ENCODE measurements at regions not wholly inside any gene's neighbourhood (a gene's known extent, or its start where the extent isn't known, plus 50 kb on each side); places are given as distances from the start of the nearest gene placed in this dataset.

DNA sequence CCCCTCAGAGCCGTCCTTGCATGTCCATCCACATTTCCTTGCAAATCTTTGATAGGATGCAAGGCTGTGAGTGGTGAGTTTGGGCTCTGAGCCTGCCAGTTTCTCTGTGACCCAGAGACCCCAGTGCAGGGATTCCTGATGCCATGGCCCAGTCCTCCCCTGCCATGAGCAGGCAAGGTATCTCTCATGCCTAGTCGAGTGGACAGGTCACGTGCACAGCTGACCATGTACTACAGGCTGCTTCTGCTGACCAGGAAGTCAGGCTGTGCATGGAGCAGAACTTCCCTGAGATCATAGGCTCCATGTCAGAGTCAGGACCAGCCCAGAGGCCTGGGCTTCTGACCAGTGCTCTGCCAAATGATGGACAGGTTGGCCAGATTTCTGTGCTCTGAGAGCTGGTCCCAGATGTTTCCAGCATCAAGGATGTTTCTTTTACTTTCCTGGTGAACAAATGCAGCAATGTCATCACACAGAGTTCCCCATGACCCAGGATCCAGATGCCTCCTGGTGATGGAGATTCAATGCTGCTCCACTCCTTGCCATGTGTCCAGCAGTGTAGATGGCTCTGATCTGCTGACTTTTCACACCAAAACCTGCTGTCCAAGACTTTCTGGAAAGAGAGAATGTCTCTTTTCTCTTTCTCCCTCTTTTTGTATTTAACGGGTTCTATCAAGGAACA, 321.6 kb upstream of the HS6ST1 start:
- in situ Hi-C loops (cut with MboI; ENCODE audit: low sequenced_read_pairs) = no loop called here

DNA sequence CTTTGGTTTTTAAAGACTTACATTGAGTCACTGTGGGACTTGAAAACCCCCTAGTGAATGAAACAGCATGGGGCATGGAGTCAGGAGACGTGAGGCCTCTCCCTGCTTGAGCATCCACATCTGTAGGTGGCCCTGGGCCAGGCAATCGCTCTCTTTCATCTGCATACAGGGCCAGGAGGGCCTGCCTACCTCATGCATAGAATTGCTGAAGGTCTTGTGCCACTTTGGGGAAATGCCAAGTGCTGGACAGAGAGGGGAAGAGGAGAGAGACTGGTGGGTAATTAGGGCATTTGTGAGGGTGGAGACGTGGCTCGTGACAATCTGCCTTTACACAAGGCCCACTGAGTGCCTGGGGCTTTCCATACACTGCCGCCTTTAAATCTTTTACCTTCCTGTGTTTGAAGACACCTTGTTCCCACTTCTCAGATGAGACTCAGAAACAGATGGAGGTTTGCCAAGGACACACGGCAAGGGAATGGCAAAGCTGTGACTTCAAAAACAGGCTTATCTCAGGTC, 322.2 kb upstream of the HS6ST1 start:
- in situ Hi-C loops (cut with MboI; ENCODE audit: low sequenced_read_pairs) = no loop called here

DNA sequence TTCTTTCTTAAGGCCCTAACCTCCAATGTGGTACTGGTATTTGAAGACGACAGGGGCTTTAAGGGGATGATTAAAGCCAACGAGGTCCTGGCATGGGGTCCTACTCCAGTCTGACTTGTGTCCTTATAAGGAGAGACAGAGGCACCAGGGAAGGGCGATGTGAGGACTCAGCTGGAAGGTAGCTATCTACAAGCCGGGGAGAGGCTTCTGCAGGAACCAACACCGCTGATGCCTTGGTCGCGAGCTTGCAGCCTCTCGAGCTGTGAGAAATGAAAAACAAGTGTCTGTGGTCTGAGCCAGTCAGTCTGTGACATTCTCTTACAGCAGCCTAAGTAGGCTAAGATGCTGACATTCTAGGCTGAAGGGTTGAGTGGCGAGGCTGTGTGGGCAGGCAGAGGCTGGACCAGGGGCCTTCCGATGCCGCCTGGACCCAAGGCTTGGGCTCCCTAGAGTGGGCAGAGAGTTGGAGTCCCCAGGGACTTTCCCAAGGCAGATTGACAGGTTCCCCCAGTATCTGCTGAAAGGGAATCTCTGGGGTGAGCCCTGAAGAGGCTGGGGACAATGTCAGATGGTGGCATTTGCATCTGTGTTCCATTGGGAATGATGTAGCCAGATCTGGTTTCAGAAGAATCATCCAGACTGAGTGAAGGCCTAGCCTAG, 322.9 kb upstream of the HS6ST1 start:
- in situ Hi-C loops (cut with MboI; ENCODE audit: low sequenced_read_pairs) = no loop called here

DNA sequence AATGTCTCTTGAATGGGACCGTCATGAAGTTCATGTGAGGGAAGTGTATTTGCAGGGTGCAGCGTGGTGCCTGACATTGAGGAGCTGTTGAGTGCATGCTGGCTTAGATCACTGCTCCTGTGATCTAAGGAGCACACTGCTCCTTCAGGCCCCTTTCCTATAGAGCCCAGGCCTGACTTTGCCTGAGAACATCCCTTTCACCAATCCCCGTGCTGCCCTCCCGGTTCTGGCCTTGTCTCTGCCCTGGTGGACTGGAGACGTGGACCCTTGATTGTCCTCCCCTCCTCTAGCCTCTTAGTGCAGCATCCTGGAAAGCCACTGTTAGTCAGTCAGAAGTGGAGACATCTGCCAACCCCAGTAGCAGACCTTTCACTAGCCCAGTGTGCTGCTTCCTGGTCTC, 323.6 kb upstream of the HS6ST1 start:
- in situ Hi-C loops (cut with MboI; ENCODE audit: low sequenced_read_pairs) = no loop called here

DNA sequence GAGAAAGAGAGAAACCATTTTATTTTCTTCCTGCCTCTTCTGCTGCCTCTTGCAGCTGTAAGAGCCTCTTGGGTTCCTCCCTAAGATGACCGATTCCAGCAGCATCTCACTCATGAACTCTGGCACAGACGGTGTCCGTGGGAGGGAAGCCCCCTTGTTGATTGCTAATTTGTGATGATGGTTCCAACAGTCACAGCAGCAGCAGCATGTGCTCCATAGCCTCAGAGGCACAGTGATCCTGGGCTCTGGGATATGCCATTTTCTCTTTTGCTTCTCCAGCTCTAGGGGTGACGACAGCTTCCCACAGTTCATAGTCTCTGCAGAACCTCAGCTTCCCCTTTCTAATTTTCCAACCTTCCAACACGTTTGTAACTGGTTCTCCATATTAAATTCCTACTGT, 324.2 kb upstream of the HS6ST1 start:
- in situ Hi-C loops (cut with MboI; ENCODE audit: low sequenced_read_pairs) = no loop called here

DNA sequence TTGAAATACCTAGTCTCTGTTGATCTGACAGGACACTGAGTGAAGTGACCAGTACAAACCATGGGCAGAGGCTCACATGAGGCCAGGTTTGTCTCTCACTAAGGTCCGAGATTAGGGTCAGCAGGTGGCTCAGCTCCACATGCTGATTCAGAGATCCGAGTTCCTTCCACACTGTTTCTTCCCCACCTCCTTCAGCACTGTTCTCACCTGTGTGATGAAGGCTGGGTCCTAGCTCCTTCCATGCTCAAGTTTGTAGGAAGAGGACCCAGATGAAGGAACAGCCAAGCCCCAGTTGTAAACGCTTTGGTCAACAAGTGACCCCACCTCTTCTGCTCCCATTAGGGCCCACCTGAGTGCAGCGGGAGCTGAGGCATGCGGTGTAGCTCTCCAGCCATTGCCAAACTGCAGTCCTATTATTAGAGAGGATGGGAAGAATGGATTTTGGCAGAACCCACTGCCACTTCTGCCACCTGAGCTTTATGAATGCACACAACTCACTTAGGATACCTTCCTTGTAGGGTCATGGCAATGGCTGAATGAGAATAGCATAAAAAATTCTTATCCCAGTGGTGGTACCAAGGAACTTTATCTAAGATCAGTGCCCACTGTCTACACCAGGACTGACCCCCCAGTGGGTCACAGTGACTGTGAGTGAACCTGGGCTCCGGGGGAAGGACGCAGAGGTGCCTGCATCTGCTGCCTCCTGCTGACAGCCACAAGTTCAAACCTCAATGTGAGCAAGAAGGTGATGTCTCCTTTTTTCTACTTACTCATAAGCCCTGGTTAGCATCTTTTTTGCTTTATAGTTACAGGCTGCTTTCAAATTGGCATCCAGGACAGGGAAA, 324.8 kb upstream of the HS6ST1 start:
- in situ Hi-C loops (cut with MboI; ENCODE audit: low sequenced_read_pairs) = no loop called here

DNA sequence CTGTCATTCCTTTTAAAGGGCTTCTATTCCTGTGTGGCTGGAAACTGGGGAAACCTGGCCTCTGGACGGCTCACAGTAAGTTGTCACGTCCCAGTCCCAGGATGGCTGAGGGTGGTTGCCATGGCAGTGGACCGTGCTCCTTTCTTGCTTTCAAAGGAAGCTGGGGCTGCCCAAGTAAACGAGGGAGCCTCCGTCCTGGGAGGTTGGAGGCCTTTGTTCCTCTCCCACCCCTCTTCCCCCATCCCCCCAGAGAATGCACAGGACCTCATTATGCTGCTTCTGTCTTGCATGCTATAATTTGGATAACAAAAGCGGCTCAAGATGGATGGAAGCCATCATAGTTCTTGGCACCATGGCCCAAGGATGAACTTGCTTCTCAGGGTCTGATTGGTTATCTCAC, 325.5 kb upstream of the HS6ST1 start:
- in situ Hi-C loops (cut with MboI; ENCODE audit: low sequenced_read_pairs) = no loop called here

DNA sequence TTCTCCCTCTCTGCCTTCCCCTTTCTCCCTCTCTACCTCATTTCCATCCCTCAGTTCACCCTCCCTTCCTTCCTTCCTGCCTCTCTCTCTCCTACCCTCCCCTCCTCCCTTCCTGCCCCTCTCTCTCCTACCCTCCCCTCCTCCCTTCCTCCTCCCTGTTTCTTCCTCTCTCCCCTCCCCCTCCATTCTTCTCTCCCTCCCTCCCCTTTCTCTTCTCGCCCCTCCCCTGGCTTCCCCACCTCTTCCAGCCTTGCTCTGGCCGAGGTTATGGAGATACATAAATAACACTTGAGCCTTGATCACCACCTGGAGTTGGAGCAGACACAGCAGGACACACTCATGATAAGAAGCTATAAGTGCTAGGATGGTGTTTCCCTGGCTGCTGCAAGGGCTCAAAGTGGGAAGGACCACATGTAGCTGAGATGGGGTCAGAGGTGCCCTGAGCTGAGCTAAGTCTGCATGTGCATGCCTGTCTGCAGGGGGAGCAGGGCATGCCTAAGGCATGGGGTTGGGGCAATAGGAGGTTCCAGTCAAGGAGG, 326.1 kb upstream of the HS6ST1 start:
- in situ Hi-C loops (cut with MboI; ENCODE audit: low sequenced_read_pairs) = no loop called here

DNA sequence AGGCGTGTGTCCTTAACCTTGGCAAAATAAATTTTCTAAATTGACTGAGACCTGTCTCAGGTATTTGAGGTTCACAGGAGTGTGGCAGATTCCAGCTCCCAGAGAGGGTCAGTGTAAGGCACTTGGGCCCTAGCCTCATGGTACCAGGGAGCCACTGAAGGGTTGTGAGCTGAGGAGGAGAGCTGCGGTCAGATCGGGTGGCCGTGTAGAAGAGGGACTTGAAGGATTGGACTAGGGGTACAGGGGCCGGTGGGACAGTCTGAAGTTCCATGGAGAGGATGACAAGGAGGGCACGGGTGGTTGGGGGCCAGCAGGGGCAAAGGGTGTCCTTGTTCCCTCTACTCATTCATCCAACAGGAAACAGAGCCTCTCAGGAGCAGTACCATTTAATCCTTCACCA, 327.0 kb upstream of the HS6ST1 start:
- in situ Hi-C loops (cut with MboI; ENCODE audit: low sequenced_read_pairs) = no loop called here

DNA sequence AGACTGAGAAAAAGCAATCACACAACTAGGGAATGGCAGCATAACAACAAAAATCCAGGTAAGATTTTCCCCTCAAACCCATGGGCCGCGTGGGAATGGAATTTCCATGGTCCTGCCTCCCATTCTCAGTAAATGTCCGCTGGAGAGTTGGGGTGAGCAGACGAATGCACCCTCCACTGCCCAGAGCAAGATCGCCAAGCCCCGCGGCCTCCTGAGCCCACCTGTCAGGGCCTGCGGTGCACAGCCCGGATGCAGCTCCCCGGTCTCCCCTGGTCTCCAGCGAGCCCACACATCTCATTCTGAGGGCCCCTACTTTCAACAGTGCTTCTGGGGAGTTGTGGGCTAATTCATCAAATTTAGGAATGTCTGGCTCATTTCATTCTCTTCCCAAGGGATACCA, 327.4 kb upstream of the HS6ST1 start:
- in situ Hi-C loops (cut with MboI; ENCODE audit: low sequenced_read_pairs) = no loop called here

DNA sequence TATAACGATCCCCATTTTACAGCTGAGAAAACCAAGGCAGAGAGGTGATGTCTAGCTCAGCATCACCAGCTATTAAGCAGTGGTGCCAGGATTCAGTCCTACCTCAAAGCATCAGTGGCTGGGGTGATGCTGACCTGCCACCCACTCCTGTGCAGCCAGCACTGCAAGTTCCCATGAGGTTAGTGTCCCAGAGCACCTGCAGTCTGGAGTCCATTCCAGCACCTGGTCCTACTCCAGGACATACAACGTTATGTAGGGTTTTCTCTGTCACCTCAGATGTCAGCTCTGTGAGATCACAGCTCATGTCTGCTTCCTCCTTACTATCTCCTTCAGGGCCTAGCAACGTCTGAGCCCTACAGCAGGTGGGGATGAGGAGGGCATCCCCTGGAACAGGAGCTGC, 328.0 kb upstream of the HS6ST1 start:
- in situ Hi-C loops (cut with MboI; ENCODE audit: low sequenced_read_pairs) = no loop called here

DNA sequence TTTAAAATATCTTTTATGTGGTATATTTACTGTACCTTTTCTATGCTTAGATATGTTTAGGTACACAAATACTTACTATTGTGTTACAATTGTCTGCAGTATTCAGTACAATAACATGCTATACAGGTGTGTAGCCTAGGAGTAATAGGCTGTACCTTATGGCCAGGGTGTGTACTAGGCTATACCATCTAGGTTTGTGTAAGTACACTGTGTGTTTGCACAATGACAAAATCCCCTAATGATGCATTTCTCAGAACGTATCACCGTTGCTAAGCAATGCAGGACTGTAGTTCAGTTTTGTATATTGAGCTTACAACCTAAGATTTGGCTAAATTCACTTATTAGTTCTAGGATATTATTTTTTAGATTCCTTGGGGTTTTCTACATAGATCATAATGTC, 332.3 kb upstream of the HS6ST1 start:
- in situ Hi-C loops (cut with MboI; ENCODE audit: low sequenced_read_pairs) = no loop called here

DNA sequence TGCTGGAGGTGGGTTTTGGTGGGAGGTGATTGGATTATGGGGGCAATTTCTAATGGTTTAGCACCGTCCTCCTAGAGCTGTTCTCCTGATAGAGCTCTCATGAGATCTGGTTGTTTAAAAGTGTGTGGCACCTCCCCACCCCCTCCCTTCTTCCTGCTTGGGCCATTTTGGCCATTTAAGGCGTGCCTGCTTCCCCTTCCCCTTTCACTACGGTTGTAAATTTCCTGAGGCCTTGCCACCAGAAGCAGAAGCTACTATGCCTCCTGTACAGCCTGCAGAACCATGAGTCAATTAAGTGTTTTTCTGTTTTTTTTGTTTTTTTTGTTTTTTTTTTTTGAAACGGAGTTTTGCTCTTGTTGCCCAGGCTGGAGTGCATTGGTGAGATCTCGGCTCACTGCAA, 335.7 kb upstream of the HS6ST1 start:
- in situ Hi-C loops (cut with MboI; ENCODE audit: low sequenced_read_pairs) = no loop called here

DNA sequence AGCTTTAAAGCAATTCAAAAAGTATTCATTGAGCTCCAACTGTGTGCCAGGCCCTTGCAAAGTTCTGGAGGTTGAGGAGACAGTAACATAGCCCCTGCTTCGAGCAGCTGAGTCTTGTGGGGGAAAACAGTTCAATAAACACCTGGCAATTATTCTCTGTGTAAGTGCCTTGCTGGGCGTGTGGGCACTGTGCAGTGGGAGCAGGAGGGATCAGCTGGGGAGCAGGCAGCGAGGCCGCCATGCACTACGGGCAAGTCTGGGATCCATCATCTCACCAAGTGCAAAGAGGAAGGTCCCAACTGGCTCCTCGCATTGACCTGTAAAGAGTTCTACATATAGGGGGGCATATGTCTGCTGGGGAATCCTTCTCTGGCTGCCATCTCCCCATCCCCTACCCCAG, 342.2 kb upstream of the HS6ST1 start:
- in situ Hi-C loops (cut with MboI; ENCODE audit: low sequenced_read_pairs) = no loop called here

DNA sequence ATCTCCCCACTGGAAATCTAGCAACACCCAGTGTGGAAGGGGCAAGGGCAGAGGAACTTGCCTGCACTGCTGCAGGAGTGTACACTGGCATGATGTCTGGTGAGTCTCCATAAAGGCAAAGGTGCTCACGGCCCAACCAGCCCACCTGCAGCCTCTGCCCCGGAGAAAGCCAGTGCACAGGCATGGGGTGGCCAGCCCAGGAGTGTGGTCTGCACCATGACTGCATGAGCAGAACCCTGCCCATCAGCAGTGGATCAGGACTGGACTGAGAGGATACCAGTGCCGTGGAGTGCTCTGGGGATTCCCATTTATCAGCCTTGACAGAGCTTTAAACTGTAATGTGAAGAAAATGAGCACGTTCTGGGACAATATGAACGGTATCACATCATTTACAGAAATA, 342.6 kb upstream of the HS6ST1 start:
- in situ Hi-C loops (cut with MboI; ENCODE audit: low sequenced_read_pairs) = no loop called here

DNA sequence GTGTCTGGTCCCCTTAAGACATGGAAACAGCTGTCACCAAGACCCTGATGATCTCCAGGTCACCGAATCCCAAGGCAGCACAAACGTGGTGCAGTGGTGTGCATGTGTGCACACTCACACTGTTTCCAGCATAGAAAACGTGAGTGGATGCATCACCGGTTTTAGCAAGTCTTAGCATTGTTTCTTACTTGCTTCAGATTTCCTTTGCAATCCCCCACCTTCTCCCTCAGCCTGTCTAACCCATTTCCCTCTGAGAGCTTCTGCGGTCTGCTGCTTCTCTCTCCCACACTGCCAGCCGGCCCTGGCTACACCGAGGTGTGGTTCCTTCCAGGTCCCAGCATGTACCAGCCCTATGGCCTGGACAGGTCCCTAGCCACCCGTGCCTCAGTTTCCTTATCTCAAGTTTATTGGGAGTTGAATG, 343.4 kb upstream of the HS6ST1 start:
- in situ Hi-C loops (cut with MboI; ENCODE audit: low sequenced_read_pairs) = no loop called here

DNA sequence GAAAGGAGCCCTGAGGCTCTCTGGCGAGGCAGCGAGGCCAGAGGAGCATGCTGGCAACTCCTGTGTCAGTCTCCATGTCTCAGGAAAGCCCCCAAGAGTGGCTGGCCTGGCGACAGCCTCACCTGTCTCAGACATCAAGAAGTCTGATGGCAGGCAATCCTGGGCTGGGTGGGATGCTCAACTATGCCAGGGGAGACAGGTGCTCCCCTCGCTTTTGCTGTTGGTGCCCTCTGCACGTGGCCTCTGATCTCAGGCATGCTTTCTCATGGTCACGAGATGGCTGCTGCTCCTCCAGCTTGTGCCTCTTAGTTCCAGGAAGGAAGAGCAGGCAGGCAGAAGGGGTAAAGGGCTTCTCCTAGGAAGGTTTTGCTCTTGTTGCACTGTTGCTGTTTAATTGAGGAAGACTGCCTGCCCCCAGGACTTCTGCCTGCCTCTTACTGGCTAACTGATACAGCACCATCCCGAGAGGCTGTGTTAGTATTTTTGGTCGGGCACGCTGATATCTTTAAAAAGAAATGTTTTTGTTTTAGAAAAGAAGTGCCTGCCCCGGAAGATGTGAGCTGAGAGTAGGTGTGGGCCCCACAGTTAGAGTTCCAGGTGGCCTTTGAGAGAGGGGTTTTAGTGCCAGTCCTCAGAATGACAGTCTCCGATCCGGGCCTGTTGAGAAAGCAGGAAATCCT, 344.8 kb upstream of the HS6ST1 start:
- in situ Hi-C loops (cut with MboI; ENCODE audit: low sequenced_read_pairs) = no loop called here

DNA sequence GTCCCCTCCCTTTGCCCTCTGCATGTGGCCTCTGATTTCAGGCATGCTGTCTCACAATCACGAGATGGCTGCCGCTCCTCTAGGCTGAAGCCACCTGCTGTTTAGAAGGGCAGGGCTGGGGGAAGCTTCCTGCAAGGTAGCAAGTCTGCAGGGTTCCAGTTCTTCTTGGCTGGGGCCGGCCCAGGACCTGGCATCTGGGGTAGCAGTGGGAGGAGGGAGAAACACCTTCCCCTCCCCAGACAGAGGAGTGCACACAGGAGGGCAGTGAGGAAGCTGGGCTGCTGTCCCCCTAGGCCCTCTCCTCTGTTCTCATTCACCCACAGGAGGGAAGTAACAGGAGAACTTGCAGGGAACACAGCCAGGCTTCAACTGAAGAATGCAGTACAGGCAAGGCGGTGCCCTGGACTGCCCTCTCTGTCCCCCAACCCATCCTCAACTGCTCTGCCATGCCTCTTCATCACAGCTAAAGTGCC, 345.9 kb upstream of the HS6ST1 start:
- in situ Hi-C loops (cut with MboI; ENCODE audit: low sequenced_read_pairs) = no loop called here

DNA sequence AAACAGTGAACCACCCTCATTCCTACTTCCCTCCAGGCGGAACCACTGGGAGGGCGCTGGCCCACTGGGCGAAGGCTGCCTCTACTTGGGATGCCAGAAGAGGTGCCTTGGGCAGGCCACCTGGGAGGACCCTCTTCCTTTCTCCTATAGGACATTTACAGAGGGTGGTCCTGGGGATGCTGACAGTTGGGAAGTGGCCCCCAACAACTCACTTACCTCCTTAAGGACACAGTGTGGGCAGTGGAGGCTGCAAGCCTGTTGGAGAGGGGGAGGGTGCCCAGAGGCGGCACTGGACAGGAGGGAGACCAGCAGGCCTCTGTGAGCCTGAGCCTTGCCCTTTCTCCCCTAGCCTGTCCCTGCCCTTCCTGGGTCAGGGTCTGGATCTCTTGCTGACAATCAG, 346.4 kb upstream of the HS6ST1 start:
- in situ Hi-C loops (cut with MboI; ENCODE audit: low sequenced_read_pairs) = no loop called here

DNA sequence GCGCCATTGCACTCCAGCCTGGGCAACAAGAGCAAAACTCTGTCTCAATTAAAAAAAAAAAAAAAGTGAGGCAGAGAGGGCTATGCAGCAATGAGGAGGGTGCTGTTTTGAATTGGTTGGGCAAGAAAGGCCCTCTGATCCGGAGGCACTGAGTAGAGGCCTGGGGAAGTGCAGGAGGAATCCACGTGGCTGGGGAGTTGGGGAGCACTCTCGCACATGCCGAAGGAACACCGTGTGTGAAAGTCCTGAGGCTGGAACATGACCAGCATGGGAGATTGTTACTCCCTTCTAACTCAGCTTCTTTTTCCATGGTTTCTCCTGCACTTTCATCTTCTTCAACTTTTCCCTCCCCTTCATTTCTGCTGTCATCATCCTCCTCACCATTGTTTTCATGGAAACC, 347.9 kb upstream of the HS6ST1 start:
- in situ Hi-C loops (cut with MboI; ENCODE audit: low sequenced_read_pairs) = no loop called here

DNA sequence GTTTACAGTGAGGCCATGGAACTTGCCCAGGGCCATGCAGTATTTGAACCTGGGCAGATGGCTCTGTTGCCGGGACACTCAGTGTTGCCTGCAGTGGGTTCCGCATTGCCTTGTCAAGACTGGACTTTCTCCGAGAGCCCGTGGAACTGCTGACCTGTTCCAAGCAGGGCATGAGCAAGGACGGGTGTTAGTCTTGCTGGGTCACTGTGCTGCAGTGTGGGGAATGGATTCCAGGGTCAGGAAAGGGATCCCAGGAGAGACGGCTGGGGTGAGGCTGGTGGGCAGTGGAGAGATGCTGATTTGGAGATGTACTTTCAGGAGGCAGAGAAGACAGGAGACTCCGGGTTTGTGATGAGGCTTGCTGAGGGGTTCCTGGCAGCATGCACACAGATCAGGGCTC, 348.7 kb upstream of the HS6ST1 start:
- in situ Hi-C loops (cut with MboI; ENCODE audit: low sequenced_read_pairs) = no loop called here

Data from HL-60/S4 (cell line).